GM23248 (cell line): ENCODE measurements at regions not wholly inside any gene's neighbourhood (a gene's known extent, or its start where the extent isn't known, plus 50 kb on each side); places are given as distances from the start of the nearest gene placed in this dataset.

Source experiments
- EZH2 ChIP-seq: fragments of 200-600 bp; sonication (generic); IDR thresholded peaks from 2 replicates; pipeline ENCODE4 v1.6.1; 2018; ENCODE audit warnings: antibody characterized with exemption, mild to moderate bottlenecking; ENCODE audit not compliant: insufficient read depth, poor library complexity, severe bottlenecking
- EZH2phosphoT487 ChIP-seq: fragments of 200-600 bp; sonication (generic); IDR thresholded peaks from 2 replicates; pipeline ENCODE4 v1.6.1; 2018; ENCODE audit warnings: antibody characterized with exemption, moderate library complexity, mild to moderate bottlenecking, low read depth; ENCODE audit not compliant: insufficient read depth

DNA sequence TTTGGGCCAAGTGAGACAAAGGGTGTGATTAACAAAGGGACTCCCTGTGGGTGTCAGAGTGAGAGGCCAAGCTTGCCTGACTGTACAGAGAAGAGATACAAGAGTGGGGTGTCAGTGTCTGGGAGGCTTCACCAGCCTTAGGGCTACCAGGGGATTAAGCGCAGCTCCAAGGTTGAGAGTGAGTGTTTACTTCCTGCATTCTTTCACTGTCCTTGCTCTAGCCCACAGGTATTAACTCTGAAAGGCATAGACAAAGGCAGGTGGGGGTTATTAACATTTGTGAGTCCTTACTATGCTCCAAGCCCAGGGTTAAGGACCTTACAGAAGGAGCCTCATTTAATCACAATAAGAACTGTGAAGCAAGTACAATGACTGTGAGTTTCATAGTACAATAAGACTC, 107.6 kb downstream of the IL20RB start:
- TF ChIP-seq EZH2, result no peak
- TF ChIP-seq EZH2phosphoT487, result no peak
